ENCODE measurements at regions not wholly inside any gene's neighbourhood (a gene's known extent, or its start where the extent isn't known, plus 50 kb on each side); places are given as distances from the start of the nearest gene placed in this dataset.

DNA sequence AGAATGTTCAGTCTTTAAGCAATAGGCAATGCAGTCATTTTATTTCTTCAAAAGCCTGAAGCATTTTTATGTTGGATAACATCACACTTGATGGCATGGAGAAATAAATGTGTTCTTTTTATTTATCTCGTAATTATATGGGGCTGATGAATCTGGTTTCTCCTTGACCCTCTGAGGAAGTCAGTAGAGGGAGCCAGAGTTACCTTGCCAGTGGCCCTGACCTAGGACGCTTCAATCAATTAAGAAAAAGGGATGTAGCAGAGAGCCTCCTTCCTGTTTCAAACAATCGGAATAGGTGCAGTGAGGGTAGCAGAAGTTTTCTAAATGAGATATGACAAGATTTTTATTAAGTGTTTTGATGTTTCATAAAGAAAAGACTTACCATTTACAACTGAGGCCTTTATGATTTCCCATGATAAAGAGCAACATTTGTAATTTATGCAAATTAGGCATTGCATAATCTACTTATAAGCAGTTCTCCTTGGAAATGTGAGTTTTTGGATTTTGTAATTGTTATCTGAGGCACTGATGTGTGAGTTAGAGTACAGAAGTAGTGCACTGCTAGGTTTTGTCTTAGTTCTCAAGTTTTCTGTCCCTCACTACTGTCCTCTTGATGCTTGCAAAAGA is 129.1 kb downstream of the RAP2B start:
- no peak overlapping the region for H3K4me2 ChIP-seq

DNA sequence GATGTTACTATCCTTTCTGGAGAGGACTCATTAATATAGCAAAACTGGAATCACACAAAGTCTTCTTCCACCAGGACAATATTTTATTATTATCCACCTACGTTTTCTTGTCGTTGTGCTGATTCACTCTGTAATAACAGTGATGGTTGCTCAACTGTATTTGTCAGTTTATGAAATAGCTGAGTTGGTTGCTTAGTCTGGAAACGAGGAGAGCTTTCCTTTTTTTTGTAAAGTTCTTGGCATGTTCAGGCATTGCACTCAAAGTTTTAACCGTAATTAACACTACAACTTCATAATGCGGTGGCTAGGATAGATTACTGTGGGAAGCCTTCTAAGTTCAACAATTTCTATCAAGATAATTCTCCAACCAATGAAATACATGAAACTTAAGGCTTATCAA is 131.2 kb downstream of the RAP2B start:
- TF ChIP-seq, protein P1, sequence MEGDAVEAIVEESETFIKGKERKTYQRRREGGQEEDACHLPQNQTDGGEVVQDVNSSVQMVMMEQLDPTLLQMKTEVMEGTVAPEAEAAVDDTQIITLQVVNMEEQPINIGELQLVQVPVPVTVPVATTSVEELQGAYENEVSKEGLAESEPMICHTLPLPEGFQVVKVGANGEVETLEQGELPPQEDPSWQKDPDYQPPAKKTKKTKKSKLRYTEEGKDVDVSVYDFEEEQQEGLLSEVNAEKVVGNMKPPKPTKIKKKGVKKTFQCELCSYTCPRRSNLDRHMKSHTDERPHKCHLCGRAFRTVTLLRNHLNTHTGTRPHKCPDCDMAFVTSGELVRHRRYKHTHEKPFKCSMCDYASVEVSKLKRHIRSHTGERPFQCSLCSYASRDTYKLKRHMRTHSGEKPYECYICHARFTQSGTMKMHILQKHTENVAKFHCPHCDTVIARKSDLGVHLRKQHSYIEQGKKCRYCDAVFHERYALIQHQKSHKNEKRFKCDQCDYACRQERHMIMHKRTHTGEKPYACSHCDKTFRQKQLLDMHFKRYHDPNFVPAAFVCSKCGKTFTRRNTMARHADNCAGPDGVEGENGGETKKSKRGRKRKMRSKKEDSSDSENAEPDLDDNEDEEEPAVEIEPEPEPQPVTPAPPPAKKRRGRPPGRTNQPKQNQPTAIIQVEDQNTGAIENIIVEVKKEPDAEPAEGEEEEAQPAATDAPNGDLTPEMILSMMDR (conservative IDR thresholded peaks at IDR 0.05; ENCODE audit: low read depth, low read length) = no peak
- Histone ChIP-seq H3K4me3 (IDR thresholded peaks at IDR 0.05; ENCODE audit: insufficient read depth, low read depth, low read length) (no peak overlapping the region), H3K36me3 (ENCODE audit: insufficient read depth) (no peaks in the 10 kb centered on the region), H3K4me1 (ENCODE audit: low read depth, poor library complexity, severe bottlenecking) (peaks cover 3% of the 10 kb centered on the region), H3K4me2 (no peak overlapping the region), H2AFZ (ENCODE audit: low read depth) (no peak overlapping the region), H3K27me3 (ENCODE audit: insufficient read depth, low read depth) (no peaks in the 10 kb centered on the region), H3K79me2 (ENCODE audit: insufficient read depth, low read depth) (no peaks in the 10 kb centered on the region), H4K20me1 (ENCODE audit: insufficient read depth) (no peaks in the 10 kb centered on the region), H3K27ac (no peak overlapping the region), H3K9ac (no peak overlapping the region)

More for the DNA sequence above, 129.1 kb downstream of the RAP2B start:
- Histone ChIP-seq H3K79me2 (ENCODE audit: insufficient read depth, low read depth) (no peaks in the 10 kb centered on the region), H3K4me3 (IDR thresholded peaks at IDR 0.05; ENCODE audit: insufficient read depth, low read depth, low read length) (no peak overlapping the region), H2AFZ (ENCODE audit: low read depth) (peak overlapping the region; percentile 15; the same call in 1 of the 2 replicates), H3K27ac (no peak overlapping the region), H3K36me3 (ENCODE audit: insufficient read depth) (no peaks in the 10 kb centered on the region), H3K9ac (no peak overlapping the region), H4K20me1 (ENCODE audit: insufficient read depth) (no peaks in the 10 kb centered on the region), H3K27me3 (ENCODE audit: insufficient read depth, low read depth) (no peaks in the 10 kb centered on the region), H3K4me1 (ENCODE audit: low read depth, poor library complexity, severe bottlenecking) (peaks cover 3% of the 10 kb centered on the region)
- TF ChIP-seq, protein P1 (conservative IDR thresholded peaks at IDR 0.05; ENCODE audit: low read depth, low read length) = peak; percentile 66; the same call in 1 of the 2 replicates

DNA sequence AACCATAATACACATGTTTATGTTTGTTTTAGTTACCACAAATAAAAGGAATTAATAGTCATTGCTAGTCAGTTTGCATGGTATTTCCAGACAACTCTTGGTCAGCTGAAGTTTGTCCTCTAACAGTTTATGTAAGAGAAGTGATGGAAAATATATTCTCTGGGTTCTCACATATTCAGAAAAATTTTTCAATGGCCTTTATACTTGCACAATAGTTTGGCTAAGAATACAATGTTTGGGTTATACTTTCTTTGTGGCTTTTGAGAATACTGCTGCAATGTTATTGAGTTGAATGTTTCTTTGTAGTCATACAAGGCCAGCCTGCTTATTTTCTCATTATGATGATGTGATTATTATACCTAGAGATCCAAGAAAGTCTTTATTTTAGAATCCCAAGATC is 133.9 kb downstream of the RAP2B start:
- H3K9ac ChIP-seq = no peak overlapping the region
- H3K36me3 ChIP-seq (ENCODE audit: insufficient read depth) = no peaks in the 10 kb centered on the region
- no peaks in the 10 kb centered on the region for H3K27me3 ChIP-seq (ENCODE audit: insufficient read depth, low read depth)
- TF ChIP-seq, protein P1 (conservative IDR thresholded peaks at IDR 0.05; ENCODE audit: low read depth, low read length) = no peak
- H3K4me3 ChIP-seq (IDR thresholded peaks at IDR 0.05; ENCODE audit: insufficient read depth, low read depth, low read length) = no peak overlapping the region
- H3K4me2 ChIP-seq = no peak overlapping the region
- H2AFZ ChIP-seq (ENCODE audit: low read depth) = no peak overlapping the region
- peaks cover 1% of the 10 kb centered on the region for H3K4me1 ChIP-seq (ENCODE audit: low read depth, poor library complexity, severe bottlenecking)
- H4K20me1 ChIP-seq (ENCODE audit: insufficient read depth) = no peaks in the 10 kb centered on the region
- no peaks in the 10 kb centered on the region for H3K79me2 ChIP-seq (ENCODE audit: insufficient read depth, low read depth)
- H3K27ac ChIP-seq = no peak overlapping the region; the same call in 1 of the 2 replicates

DNA sequence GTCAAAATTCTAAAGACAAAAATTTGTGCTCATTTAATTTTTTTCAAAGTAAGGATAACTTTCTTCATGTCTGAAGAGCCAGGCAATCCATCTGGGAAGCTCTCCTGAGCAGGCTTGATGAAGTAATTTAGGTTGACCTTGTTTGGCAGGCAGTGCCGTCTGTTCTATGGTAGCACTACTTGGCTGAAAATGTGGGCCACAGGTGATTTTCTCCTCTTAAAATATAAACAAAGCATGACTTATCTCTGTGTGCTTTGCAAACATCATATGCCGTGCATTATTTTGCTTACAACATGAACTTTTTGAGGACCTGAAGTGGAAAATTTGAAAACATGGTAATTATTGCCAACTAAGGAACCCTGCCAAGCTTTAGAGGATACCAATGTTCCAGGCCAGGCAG is 143.2 kb downstream of the RAP2B start:
- no peaks in the 10 kb centered on the region for H3K27me3 ChIP-seq (ENCODE audit: insufficient read depth, low read depth)
- no peaks in the 10 kb centered on the region for H3K79me2 ChIP-seq (ENCODE audit: insufficient read depth, low read depth)
- no peaks in the 10 kb centered on the region for H4K20me1 ChIP-seq (ENCODE audit: insufficient read depth)
- H3K4me1 ChIP-seq (ENCODE audit: low read depth, poor library complexity, severe bottlenecking) = no peaks in the 10 kb centered on the region
- H3K4me3 ChIP-seq (IDR thresholded peaks at IDR 0.05; ENCODE audit: insufficient read depth, low read depth, low read length) = no peak overlapping the region
- H2AFZ ChIP-seq (ENCODE audit: low read depth) = no peak overlapping the region
- TF ChIP-seq, protein P1 (conservative IDR thresholded peaks at IDR 0.05; ENCODE audit: low read depth, low read length) = no peak
- no peak overlapping the region for H3K4me2 ChIP-seq
- H3K27ac ChIP-seq = no peak overlapping the region
- no peaks in the 10 kb centered on the region for H3K36me3 ChIP-seq (ENCODE audit: insufficient read depth)
- H3K9ac ChIP-seq = no peak overlapping the region
